Liver (tissue), 8 donors: ENCODE measurements at regions not wholly inside any gene's neighbourhood (a gene's known extent, or its start where the extent isn't known, plus 50 kb on each side); places are given as distances from the start of the nearest gene placed in this dataset.

ENCODE experiments used
- DNase-seq: peaks from one replicate; pipeline ENCODE4 v3.0.0-alpha.2; 2017; ENCODE audit warnings: low spot score
- H3K27ac ChIP-seq, 2 donors: one replicate each; pipeline ENCODE4 v1.7.0; 2013; ENCODE audit warnings: inconsistent platforms in 2 of 2, low read length in 2 of 2, control low read depth in 1 of 2, low read depth in 1 of 2, mild to moderate bottlenecking in 1 of 2
- H3K27me3 ChIP-seq, 4 donors: one replicate each; pipeline versions ENCODE4 v1.6.1 to v1.7.0; 2013; ENCODE audit warnings: low read length in 3 of 4, inconsistent platforms in 1 of 4, mild to moderate bottlenecking in 1 of 4, moderate library complexity in 1 of 4; ENCODE audit not compliant: control insufficient read depth in 4 of 4, insufficient read depth in 4 of 4
- H3K36me3 ChIP-seq, 4 donors: one replicate each; pipeline versions ENCODE4 v1.6.1 to v1.7.0; 2013; ENCODE audit warnings: low read length in 3 of 4, mild to moderate bottlenecking in 3 of 4, low read depth in 1 of 4, moderate library complexity in 1 of 4; ENCODE audit not compliant: control insufficient read depth in 4 of 4, insufficient read depth in 3 of 4
- H3K4me1 ChIP-seq, 4 donors: one replicate each; pipeline versions ENCODE4 v1.6.1 to v1.7.0; 2013; ENCODE audit warnings: low read length in 3 of 4, mild to moderate bottlenecking in 3 of 4, moderate library complexity in 1 of 4; ENCODE audit not compliant: control insufficient read depth in 4 of 4, insufficient read depth in 4 of 4
- H3K4me3 ChIP-seq, 3 donors: one replicate each; pipeline versions ENCODE4 v1.6.1 to v1.7.0; 2013; ENCODE audit warnings: low read length in 3 of 3, control low read depth in 1 of 3, low read depth in 1 of 3, mild to moderate bottlenecking in 1 of 3
- H3K9ac ChIP-seq, 2 donors: one replicate each; pipeline ENCODE4 v1.7.0; 2013; ENCODE audit warnings: low read length in 2 of 2, mild to moderate bottlenecking in 2 of 2, moderate library complexity in 2 of 2, control low read depth in 1 of 2, low read depth in 1 of 2
- H3K9me3 ChIP-seq, 4 donors: one replicate each; pipeline versions ENCODE4 v1.6.1 to v1.7.0; 2013; ENCODE audit warnings: low read length in 3 of 4; ENCODE audit not compliant: control insufficient read depth in 4 of 4
- ATF3 ChIP-seq: IDR thresholded peaks from 2 replicates; pipeline ENCODE4 v1.6.1; 2016; ENCODE audit warnings: antibody characterized with exemption
- EGR1 ChIP-seq, 2 donors: IDR thresholded peaks; 2 replicates each; pipeline ENCODE4 v1.6.1; 2016 to 2018; ENCODE audit warnings: antibody characterized with exemption in 2 of 2, low read depth in 2 of 2
- FOXA1 ChIP-seq: IDR thresholded peaks from 2 replicates; pipeline ENCODE4 v1.6.1; 2016; ENCODE audit warnings: antibody characterized with exemption
- FOXA2 ChIP-seq: IDR thresholded peaks from 2 replicates; pipeline ENCODE4 v1.6.1; 2016; ENCODE audit warnings: antibody characterized with exemption
- GABPA ChIP-seq, 2 donors: IDR thresholded peaks in 1 of 2; conservative IDR thresholded peaks in 1 of 2; 2 replicates each; pipeline ENCODE4 v1.6.1; 2016; ENCODE audit warnings: antibody characterized with exemption in 2 of 2, mild to moderate bottlenecking in 1 of 2, moderate library complexity in 1 of 2
- HNF4A ChIP-seq, 2 donors: conservative IDR thresholded peaks; 2 replicates each; pipeline ENCODE4 v1.6.1; 2016; ENCODE audit warnings: antibody characterized with exemption in 2 of 2, mild to moderate bottlenecking in 2 of 2
- HNF4G ChIP-seq: IDR thresholded peaks from 2 replicates; pipeline ENCODE4 v1.6.1; 2016; ENCODE audit warnings: antibody characterized with exemption
- JUND ChIP-seq, 2 donors: IDR thresholded peaks; 2 replicates each; pipeline ENCODE4 v1.6.1; 2016; ENCODE audit warnings: antibody characterized with exemption in 2 of 2
- MAX ChIP-seq: IDR thresholded peaks from 2 replicates; pipeline ENCODE4 v1.6.1; 2016; ENCODE audit warnings: antibody characterized with exemption
- NR2F2 ChIP-seq: IDR thresholded peaks from 2 replicates; pipeline ENCODE4 v1.6.1; 2016; ENCODE audit warnings: antibody characterized with exemption
- RAD21 ChIP-seq, 2 donors: IDR thresholded peaks; 2 replicates each; pipeline ENCODE4 v1.6.1; 2016; ENCODE audit warnings: antibody characterized with exemption in 2 of 2, mild to moderate bottlenecking in 2 of 2
- RXRA ChIP-seq, 2 donors: IDR thresholded peaks; 2 replicates each; pipeline ENCODE4 v1.6.1; 2017 to 2018; ENCODE audit warnings: antibody characterized with exemption in 2 of 2, mild to moderate bottlenecking in 1 of 2
- SP1 ChIP-seq: IDR thresholded peaks from 2 replicates; pipeline ENCODE4 v1.6.1; 2018; ENCODE audit warnings: antibody characterized with exemption, mild to moderate bottlenecking
- TAF1 ChIP-seq: conservative IDR thresholded peaks from 2 replicates; pipeline ENCODE4 v1.6.1; 2016; ENCODE audit warnings: antibody characterized with exemption, mild to moderate bottlenecking
- YY1 ChIP-seq: IDR thresholded peaks from 2 replicates; pipeline ENCODE4 v1.6.1; 2016; ENCODE audit warnings: antibody characterized with exemption, mild to moderate bottlenecking
- WGBS: extraction: QIAGEN DNeasy Blood & Tissue Kit; methylation state at CpG from one replicate; pipeline ENCODE4 v1.1.7; 2013; 5-methylcytosine and 5-hydroxymethylcytosine counted together
- TF ChIP-seq, protein P1 (sequence below): IDR thresholded peaks from 2 replicates; pipeline ENCODE4 v1.6.1; 2016; ENCODE audit warnings: antibody characterized with exemption
- TF ChIP-seq, protein P2 (sequence below): IDR thresholded peaks from 2 replicates; pipeline ENCODE4 v1.6.1; 2016; ENCODE audit warnings: antibody characterized with exemption, mild to moderate bottlenecking
- TF ChIP-seq, protein P3 (sequence below): fragments of 150-350 bp; IDR thresholded peaks from 2 replicates; pipeline ENCODE4 v1.5.1; 2017; ENCODE audit warnings: improper control_type of control experiment, low read depth, low read length; ENCODE audit not compliant: missing input control
- donor health status: healthy.
- donor health status: healthy.
- donor health status: healthy.
- donor health status: healthy.
- donor health status: healthy.

- no peaks in the 10 kb centered on the region for H3K4me1 ChIP-seq
- no peak overlapping the region for H3K27ac ChIP-seq
- no peaks in the 10 kb centered on the region for H3K27me3 ChIP-seq
- H3K4me3 ChIP-seq: no peak overlapping the region
- no peak for DNase-seq
- TF ChIP-seq ATF3: no peak
- no peak overlapping the region for H3K9ac ChIP-seq
- H3K9me3 ChIP-seq: no peaks in the 10 kb centered on the region
- H3K36me3 ChIP-seq: no peaks in the 10 kb centered on the region
Observed at GRCh38 chr10:36421992-36422391, 703.4 kb upstream of the ANKRD30A start.

DNA sequence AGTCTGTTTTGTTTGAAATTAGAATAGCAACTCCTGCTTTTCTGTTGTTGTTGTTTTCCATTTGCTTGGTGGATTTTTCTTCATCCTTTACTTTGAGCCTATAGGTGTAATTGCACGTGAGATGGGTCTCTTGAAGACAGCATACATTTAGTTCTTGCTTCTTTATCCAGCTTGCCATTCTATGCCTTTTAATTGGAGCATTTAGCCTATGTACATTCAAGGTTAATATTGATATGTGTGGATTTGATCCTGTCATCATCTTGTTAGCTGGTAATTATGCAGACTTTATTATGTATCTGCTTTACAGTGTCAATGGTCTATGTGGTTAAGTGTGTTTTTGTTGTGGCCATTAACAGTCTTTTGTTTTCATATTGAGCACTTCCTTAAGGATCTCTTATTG is 708.9 kb upstream of the ANKRD30A start:
- Histone ChIP-seq H3K4me3 (no peak overlapping the region), H3K27me3 (no peaks in the 10 kb centered on the region), H3K36me3 (no peaks in the 10 kb centered on the region), H3K9ac (no peak overlapping the region), H3K4me1 (no peaks in the 10 kb centered on the region), H3K9me3 (peaks cover 0 to 1% (median 0%) of the 10 kb centered on the region in 4 donors), H3K27ac (no peak overlapping the region)
- WGBS: 73% methylated on average over 1 of the region's 1 CpG
- TF ChIP-seq FOXA2: no peak
- no peak for TF ChIP-seq MAX
- TF ChIP-seq, protein P1, sequence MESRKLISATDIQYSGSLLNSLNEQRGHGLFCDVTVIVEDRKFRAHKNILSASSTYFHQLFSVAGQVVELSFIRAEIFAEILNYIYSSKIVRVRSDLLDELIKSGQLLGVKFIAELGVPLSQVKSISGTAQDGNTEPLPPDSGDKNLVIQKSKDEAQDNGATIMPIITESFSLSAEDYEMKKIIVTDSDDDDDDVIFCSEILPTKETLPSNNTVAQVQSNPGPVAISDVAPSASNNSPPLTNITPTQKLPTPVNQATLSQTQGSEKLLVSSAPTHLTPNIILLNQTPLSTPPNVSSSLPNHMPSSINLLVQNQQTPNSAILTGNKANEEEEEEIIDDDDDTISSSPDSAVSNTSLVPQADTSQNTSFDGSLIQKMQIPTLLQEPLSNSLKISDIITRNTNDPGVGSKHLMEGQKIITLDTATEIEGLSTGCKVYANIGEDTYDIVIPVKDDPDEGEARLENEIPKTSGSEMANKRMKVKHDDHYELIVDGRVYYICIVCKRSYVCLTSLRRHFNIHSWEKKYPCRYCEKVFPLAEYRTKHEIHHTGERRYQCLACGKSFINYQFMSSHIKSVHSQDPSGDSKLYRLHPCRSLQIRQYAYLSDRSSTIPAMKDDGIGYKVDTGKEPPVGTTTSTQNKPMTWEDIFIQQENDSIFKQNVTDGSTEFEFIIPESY: no peak
- TF ChIP-seq JUND (IDR thresholded peaks at IDR 0.05): no peak
- TF ChIP-seq ATF3: no peak
- no peak for TF ChIP-seq SP1
- TF ChIP-seq YY1: no peak
- TF ChIP-seq GABPA (IDR thresholded peaks at IDR 0.05 in 1 of 2, conservative IDR thresholded peaks at IDR 0.05 in 1 of 2): no peak
- TF ChIP-seq, protein P2, sequence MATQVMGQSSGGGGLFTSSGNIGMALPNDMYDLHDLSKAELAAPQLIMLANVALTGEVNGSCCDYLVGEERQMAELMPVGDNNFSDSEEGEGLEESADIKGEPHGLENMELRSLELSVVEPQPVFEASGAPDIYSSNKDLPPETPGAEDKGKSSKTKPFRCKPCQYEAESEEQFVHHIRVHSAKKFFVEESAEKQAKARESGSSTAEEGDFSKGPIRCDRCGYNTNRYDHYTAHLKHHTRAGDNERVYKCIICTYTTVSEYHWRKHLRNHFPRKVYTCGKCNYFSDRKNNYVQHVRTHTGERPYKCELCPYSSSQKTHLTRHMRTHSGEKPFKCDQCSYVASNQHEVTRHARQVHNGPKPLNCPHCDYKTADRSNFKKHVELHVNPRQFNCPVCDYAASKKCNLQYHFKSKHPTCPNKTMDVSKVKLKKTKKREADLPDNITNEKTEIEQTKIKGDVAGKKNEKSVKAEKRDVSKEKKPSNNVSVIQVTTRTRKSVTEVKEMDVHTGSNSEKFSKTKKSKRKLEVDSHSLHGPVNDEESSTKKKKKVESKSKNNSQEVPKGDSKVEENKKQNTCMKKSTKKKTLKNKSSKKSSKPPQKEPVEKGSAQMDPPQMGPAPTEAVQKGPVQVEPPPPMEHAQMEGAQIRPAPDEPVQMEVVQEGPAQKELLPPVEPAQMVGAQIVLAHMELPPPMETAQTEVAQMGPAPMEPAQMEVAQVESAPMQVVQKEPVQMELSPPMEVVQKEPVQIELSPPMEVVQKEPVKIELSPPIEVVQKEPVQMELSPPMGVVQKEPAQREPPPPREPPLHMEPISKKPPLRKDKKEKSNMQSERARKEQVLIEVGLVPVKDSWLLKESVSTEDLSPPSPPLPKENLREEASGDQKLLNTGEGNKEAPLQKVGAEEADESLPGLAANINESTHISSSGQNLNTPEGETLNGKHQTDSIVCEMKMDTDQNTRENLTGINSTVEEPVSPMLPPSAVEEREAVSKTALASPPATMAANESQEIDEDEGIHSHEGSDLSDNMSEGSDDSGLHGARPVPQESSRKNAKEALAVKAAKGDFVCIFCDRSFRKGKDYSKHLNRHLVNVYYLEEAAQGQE: no peak
- TF ChIP-seq HNF4A (conservative IDR thresholded peaks at IDR 0.05): no peak
- TF ChIP-seq, protein P3, sequence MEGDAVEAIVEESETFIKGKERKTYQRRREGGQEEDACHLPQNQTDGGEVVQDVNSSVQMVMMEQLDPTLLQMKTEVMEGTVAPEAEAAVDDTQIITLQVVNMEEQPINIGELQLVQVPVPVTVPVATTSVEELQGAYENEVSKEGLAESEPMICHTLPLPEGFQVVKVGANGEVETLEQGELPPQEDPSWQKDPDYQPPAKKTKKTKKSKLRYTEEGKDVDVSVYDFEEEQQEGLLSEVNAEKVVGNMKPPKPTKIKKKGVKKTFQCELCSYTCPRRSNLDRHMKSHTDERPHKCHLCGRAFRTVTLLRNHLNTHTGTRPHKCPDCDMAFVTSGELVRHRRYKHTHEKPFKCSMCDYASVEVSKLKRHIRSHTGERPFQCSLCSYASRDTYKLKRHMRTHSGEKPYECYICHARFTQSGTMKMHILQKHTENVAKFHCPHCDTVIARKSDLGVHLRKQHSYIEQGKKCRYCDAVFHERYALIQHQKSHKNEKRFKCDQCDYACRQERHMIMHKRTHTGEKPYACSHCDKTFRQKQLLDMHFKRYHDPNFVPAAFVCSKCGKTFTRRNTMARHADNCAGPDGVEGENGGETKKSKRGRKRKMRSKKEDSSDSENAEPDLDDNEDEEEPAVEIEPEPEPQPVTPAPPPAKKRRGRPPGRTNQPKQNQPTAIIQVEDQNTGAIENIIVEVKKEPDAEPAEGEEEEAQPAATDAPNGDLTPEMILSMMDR: no peak
- TF ChIP-seq HNF4G: no peak
- no peak for TF ChIP-seq EGR1 (IDR thresholded peaks at IDR 0.05; ENCODE audit: low read depth in 2 of 2)
- TF ChIP-seq RAD21 (IDR thresholded peaks at IDR 0.05): no peak
- TF ChIP-seq RXRA (IDR thresholded peaks at IDR 0.05): no peak
- TF ChIP-seq TAF1: no peak
- TF ChIP-seq FOXA1: no peak
- TF ChIP-seq NR2F2: no peak
- no peak for DNase-seq
